Ishikawa (cell line): ENCODE measurements at regions not wholly inside any gene's neighbourhood (a gene's known extent, or its start where the extent isn't known, plus 50 kb on each side); places are given as distances from the start of the nearest gene placed in this dataset.

Experiments used
- CEBPB ChIP-seq: IDR thresholded peaks from 2 replicates; pipeline ENCODE4 v1.6.1; 2012
- CREB1 ChIP-seq: IDR thresholded peaks from 2 replicates; pipeline ENCODE4 v1.6.1; 2012; ENCODE audit warnings: low read depth
- EGR1 ChIP-seq: IDR thresholded peaks from 2 replicates; pipeline ENCODE4 v1.6.1; 2012
- EP300 ChIP-seq: IDR thresholded peaks from 2 replicates; pipeline ENCODE4 v1.6.1; 2012; ENCODE audit warnings: borderline replicate concordance
- FOXM1 ChIP-seq: IDR thresholded peaks from 2 replicates; pipeline ENCODE4 v1.6.1; 2012; ENCODE audit warnings: low read depth, borderline replicate concordance
- NFIC ChIP-seq: IDR thresholded peaks from 2 replicates; pipeline ENCODE4 v1.6.1; 2012
- RAD21 ChIP-seq: IDR thresholded peaks from 2 replicates; pipeline ENCODE4 v1.6.1; 2012; ENCODE audit warnings: low read depth
- REST ChIP-seq: IDR thresholded peaks from 2 replicates; pipeline ENCODE4 v1.6.1; 2012; ENCODE audit warnings: low read depth, mild to moderate bottlenecking
- TAF1 ChIP-seq: IDR thresholded peaks from 2 replicates; pipeline ENCODE4 v1.6.1; 2012; ENCODE audit warnings: low read depth, mild to moderate bottlenecking
- TCF12 ChIP-seq: IDR thresholded peaks from 2 replicates; pipeline ENCODE4 v1.6.1; 2012; ENCODE audit warnings: low read depth
- TEAD4 ChIP-seq: IDR thresholded peaks from 2 replicates; pipeline ENCODE4 v1.6.1; 2012
- USF1 ChIP-seq: IDR thresholded peaks from 2 replicates; pipeline ENCODE4 v1.6.1; 2012
- YY1 ChIP-seq: IDR thresholded peaks from 2 replicates; pipeline ENCODE4 v1.6.1; 2012; ENCODE audit warnings: low read depth
- ZBTB7A ChIP-seq: IDR thresholded peaks from 2 replicates; pipeline ENCODE4 v1.6.1; 2012; ENCODE audit warnings: low read depth
- TF ChIP-seq, protein P1 (sequence below): IDR thresholded peaks from 2 replicates; pipeline ENCODE4 v1.6.1; 2012

DNA sequence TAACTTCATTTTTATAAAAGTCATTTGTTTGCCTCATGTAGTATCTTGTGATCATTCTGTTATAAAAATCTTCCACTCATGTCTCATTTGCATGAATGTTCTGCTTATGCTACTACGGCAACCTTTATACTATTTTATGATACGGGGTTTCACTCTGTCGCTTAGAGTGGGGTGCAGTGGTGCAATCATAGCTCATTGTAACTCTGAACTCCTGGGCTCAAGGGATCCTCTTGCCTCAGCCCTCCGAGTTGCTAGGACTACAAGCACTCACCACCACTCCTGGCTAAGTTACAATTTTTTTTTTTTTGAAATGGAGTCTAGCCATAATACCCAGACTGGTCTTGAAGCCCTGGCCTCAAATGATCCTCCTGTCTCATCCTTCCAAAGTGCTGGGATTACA, 154.4 kb upstream of the PREP start:
- TF ChIP-seq CREB1 (no peak), YY1 (no peak), EP300 (no peak), TAF1 (no peak), EGR1 (no peak), TEAD4 (no peak), CEBPB (no peak), REST (no peak), NFIC (no peak)

DNA sequence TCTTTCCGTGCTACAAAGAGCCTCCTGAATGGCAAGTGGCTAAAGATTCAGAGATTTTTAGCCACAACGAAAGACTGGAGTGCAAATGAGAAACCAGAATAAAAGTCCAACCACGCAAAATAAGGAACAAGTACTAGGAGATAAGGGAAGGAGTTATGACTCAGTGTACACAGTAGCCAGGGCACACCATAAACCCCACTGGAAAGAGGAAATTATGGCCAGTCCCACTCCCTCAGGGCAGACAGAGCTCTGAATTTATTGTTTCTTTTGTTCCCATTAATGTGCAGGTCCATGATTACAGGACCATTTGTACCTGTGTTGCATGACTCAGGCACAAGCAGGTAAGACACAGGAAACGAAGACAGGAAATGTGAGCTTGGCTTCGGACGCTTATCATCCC, 150.3 kb upstream of the PREP start:
- no peak for TF ChIP-seq REST
- no peak for TF ChIP-seq CREB1
- no peak for TF ChIP-seq EGR1
- TF ChIP-seq TEAD4, result no peak
- TF ChIP-seq, protein P1, sequence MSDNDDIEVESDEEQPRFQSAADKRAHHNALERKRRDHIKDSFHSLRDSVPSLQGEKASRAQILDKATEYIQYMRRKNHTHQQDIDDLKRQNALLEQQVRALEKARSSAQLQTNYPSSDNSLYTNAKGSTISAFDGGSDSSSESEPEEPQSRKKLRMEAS, result no peak
- TF ChIP-seq CEBPB, result no peak
- no peak for TF ChIP-seq EP300
- no peak for TF ChIP-seq YY1
- TF ChIP-seq TCF12, result no peak
- TF ChIP-seq ZBTB7A, result no peak
- TF ChIP-seq USF1, result no peak
- TF ChIP-seq NFIC, result no peak
- no peak for TF ChIP-seq FOXM1
- no peak for TF ChIP-seq TAF1
- TF ChIP-seq RAD21, result no peak

DNA sequence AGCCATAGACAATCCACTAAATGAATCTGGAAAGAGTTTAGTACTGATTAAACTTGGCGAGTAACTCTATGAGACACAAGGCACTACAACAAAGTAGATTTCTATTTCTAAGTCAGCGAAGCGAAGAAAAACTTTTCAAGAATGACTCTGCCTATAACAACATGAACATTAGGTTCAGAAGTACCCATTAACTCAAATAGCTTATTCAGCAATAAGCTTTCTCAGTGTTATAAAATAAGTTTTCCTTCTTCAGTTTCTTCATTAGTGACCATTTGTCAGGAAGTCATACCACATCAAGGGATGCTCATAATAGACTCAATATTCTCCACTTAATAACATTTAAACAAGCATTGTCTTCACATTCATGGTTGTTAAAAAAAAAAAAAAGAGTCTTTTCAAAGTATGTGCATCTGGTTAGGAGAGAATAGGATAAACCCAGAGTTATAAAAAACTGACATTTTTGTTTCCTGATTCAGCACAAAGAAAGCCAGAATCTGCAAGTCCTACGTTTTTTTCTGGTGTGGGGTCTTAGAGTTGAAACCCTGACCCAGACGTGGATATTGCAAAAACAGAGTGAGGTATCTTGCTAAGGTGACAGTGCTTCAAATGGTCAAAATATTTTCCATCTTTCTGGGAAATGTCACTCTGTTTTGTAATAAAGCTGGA, 148.2 kb upstream of the PREP start:
- TF ChIP-seq CEBPB (no peak), TCF12 (no peak), EGR1 (no peak), RAD21 (no peak), FOXM1 (no peak)

GRCh38 chr6:105546754-105547153, 143.9 kb upstream of the PREP start:
- no peak for TF ChIP-seq TAF1
- no peak for TF ChIP-seq USF1
- no peak for TF ChIP-seq TCF12
- no peak for TF ChIP-seq EGR1
- TF ChIP-seq RAD21, result no peak
- TF ChIP-seq REST, result no peak
- no peak for TF ChIP-seq YY1
- no peak for TF ChIP-seq ZBTB7A
- TF ChIP-seq CREB1, result no peak
- TF ChIP-seq, protein P1, result no peak
- no peak for TF ChIP-seq EP300
- no peak for TF ChIP-seq TEAD4
- no peak for TF ChIP-seq CEBPB
- no peak for TF ChIP-seq NFIC
- no peak for TF ChIP-seq FOXM1
